HUES64 (cell line): ENCODE measurements at regions not wholly inside any gene's neighbourhood (a gene's known extent, or its start where the extent isn't known, plus 50 kb on each side); places are given as distances from the start of the nearest gene placed in this dataset.
A peak's percentile ranks its signal among the peaks of the same experiment; 100 is the strongest.
"Not testable (repeated sequence)": the region's sequence is repeated elsewhere in the genome, so short reads cannot be mapped to it uniquely, and the experiment has no call there.

Experiments used
- H3K27ac ChIP-seq: 2 replicates; pipeline ENCODE4 v1.7.0; 2013; ENCODE audit warnings: low read depth, low read length, inconsistent platforms
- H3K27me3 ChIP-seq: 2 replicates; pipeline ENCODE4 v1.6.1; 2013; ENCODE audit warnings: mild to moderate bottlenecking, low read length; ENCODE audit not compliant: insufficient read depth
- H3K36me3 ChIP-seq: 2 replicates; pipeline ENCODE4 v1.6.1; 2013; ENCODE audit warnings: mild to moderate bottlenecking, low read length; ENCODE audit not compliant: insufficient read depth
- H3K4me1 ChIP-seq: 2 replicates; pipeline ENCODE4 v1.6.1; 2013; ENCODE audit warnings: mild to moderate bottlenecking, low read length, moderate library complexity; ENCODE audit not compliant: insufficient read depth
- H3K4me3 ChIP-seq: 2 replicates; pipeline ENCODE4 v1.5.1; 2013; ENCODE audit warnings: mild to moderate bottlenecking, low read length, moderate library complexity
- H3K9ac ChIP-seq: 2 replicates; pipeline ENCODE4 v1.6.1; 2013; ENCODE audit warnings: mild to moderate bottlenecking, low read depth, low read length
- H3K9me3 ChIP-seq: 2 replicates; pipeline ENCODE4 v1.6.1; 2013; ENCODE audit warnings: low read depth, low read length; ENCODE audit not compliant: insufficient read depth
- WGBS: fragments of 150-250, 120-280 bp; methylation state at CpG from one replicate; pipeline ENCODE4 v1.1.7; 2013; ENCODE audit warnings: missing lambda C conversion rate; 5-methylcytosine and 5-hydroxymethylcytosine counted together

DNA sequence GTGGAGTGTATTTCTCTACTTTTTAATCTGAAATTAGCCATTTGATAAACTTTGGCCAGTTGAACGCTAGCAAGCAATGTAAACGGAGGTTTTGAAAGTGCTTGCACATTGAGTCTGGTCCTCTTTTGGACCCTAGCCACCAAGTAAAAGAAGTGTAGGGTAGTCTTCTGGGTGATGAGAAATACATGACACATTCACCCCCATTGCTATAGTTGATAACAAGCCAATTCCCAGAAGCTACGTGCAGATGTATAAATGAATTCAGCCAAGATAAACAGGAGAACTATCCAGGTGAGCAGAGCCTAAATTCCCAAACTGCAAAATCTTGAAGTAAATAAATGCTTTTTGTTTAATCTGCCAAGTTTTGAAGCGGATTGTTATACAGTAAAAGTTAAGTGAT is 965.4 kb upstream of the GRIA3 start:
- Histone ChIP-seq H3K9me3 (no peaks in the 10 kb centered on the region), H3K27me3 (no peaks in the 10 kb centered on the region), H3K36me3 (no peaks in the 10 kb centered on the region), H3K4me3 (no peak overlapping the region), H3K27ac (no peak overlapping the region), H3K9ac (no peak overlapping the region), H3K4me1 (peaks cover 21% of the 10 kb centered on the region)
- WGBS: 89% methylated on average over 4 of the region's 4 CpGs

DNA sequence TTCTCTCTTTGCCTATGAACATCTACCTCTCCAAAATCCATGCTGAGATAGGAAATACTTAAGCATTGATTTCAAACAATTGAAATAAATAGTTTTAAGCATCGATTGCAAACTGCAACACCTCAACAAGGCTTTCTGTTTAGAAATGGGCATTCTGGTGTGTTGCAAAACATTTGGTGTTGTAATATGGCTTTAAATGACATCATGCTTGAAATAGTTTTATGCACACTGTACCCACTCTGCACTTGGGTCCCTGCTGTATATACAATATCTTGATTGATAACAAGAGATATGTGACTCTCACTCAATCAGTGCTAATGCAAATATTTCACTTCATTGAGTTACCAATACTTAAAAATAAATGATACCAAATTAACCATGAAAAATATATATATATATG is 964.9 kb upstream of the GRIA3 start:
- Histone ChIP-seq H3K27ac (no peak overlapping the region), H3K4me3 (no peak overlapping the region), H3K27me3 (no peaks in the 10 kb centered on the region), H3K36me3 (no peaks in the 10 kb centered on the region), H3K4me1 (peaks cover 21% of the 10 kb centered on the region), H3K9me3 (no peaks in the 10 kb centered on the region), H3K9ac (no peak overlapping the region)
- WGBS: 100% methylated on average over 1 of the region's 1 CpG

DNA sequence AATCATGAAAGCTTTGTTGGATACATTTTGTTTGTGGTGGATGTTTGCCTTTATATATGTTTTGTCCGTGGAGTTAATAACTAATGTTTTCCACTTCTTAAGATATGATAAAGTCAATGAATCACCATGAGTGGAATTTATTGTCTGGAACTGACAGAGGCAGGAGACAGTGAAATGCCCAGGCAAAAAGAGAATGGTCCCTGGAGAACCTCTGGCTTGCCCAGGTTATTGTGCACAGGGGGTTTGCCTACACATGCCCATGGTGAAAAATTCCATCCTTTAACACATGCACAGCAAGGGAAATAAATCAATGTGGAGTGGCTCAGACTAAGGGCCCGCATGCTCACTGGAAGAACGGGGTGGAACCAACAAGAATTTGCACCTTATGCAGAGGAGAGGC is 964.3 kb upstream of the GRIA3 start:
- H3K4me1 ChIP-seq: peaks cover 21% of the 10 kb centered on the region
- H3K4me3 ChIP-seq: no peak overlapping the region
- WGBS: 81% methylated on average over 2 of the region's 3 CpGs
- no peaks in the 10 kb centered on the region for H3K27me3 ChIP-seq
- H3K27ac ChIP-seq: peak overlapping the region; percentile 93
- H3K36me3 ChIP-seq: peaks cover 2% of the 10 kb centered on the region; the same call in 1 of the 2 replicates
- no peaks in the 10 kb centered on the region for H3K9me3 ChIP-seq
- no peak overlapping the region; the same call in 1 of the 2 replicates for H3K9ac ChIP-seq

- H3K36me3 ChIP-seq: peaks cover 10% of the 10 kb centered on the region; the same call in 1 of the 2 replicates
- no peaks in the 10 kb centered on the region for H3K27me3 ChIP-seq
- H3K4me1 ChIP-seq: peaks cover 21% of the 10 kb centered on the region
- H3K4me3 ChIP-seq: peak overlapping the region; percentile 45
- peak overlapping the region; percentile 93 for H3K27ac ChIP-seq
- WGBS: 7% methylated on average over 3 of the region's 3 CpGs
- H3K9me3 ChIP-seq: no peaks in the 10 kb centered on the region
- peak overlapping the region; percentile 75 for H3K9ac ChIP-seq
Observed at GRCh38 chrX:122220644-122221373, 963.3 kb upstream of the GRIA3 start.

- 0% methylated on average over 2 of the region's 4 CpGs for whole genome bisulfite sequencing
- Histone ChIP-seq H3K4me3 (peak overlapping the region; percentile 45), H3K4me1 (peaks cover 21% of the 10 kb centered on the region), H3K27ac (peak overlapping the region; percentile 93), H3K9ac (peak overlapping the region; percentile 75), H3K36me3 (peaks cover 10% of the 10 kb centered on the region; the same call in 1 of the 2 replicates)
- not testable (repeated sequence) for H3K9me3 ChIP-seq, H3K27me3 ChIP-seq
Observed at GRCh38 chrX:122221810-122222209, 962.3 kb upstream of the GRIA3 start.

DNA sequence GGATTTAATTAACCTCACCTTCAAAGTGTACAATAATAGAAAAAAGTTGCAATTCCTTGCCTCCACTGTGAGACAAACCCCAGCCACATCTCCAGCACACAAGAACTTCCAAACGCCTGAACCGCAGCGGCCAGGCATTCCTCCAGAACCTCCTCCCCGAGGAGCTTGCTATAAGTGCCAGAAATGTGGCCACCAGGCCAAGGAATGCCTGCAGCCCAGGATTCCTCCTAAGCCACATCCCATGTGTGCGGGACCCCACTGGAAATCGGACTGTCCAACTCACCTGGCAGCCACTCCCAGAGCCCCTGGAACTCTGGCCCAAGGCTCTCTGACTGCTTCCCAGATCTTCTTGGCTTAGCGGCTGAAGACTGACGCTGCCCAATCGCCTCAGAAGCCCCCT is 959.9 kb upstream of the GRIA3 start:
- Histone ChIP-seq H3K4me1 (peaks cover 20% of the 10 kb centered on the region), H3K4me3 (peak overlapping the region; percentile 52), H3K36me3 (peaks cover 26% of the 10 kb centered on the region), H3K9ac (0 out of 2 replicates have a peak overlapping the region, but pooled peaks have one; percentile 50)
- H3K9me3 ChIP-seq, H3K27me3 ChIP-seq, H3K27ac ChIP-seq: not testable (repeated sequence)
- 2% methylated on average over 6 of the region's 9 CpGs for whole genome bisulfite sequencing

DNA sequence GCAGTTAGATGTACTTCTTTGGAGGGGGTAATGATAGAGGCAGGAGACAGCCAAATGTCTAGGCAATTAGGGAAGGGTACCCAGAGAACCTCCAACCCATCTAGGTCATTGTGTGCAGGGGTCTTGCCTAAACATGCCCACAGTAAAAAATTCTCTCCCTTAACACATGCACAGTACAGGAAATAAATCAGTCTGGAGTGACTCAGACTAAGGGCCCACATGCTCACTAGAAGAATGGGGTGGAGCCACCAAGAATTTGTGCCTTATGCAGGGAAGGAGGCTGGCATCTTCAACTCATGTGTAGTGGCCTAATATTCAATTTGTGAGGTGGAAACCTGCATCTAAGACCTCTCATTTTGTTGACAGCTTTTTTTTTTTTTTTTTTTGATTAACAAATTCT is 945.3 kb upstream of the GRIA3 start:
- Histone ChIP-seq H3K27me3 (no peaks in the 10 kb centered on the region), H3K9ac (no peak overlapping the region), H3K4me3 (no peak overlapping the region), H3K27ac (no peak overlapping the region), H3K36me3 (peaks cover 84% of the 10 kb centered on the region), H3K4me1 (0 out of 2 replicates have a peak, but pooled peaks cover 4% of the 10 kb centered on the region), H3K9me3 (no peaks in the 10 kb centered on the region)

- peaks cover 58% of the 10 kb centered on the region for H3K36me3 ChIP-seq
- no peak overlapping the region for H3K27ac ChIP-seq
- H3K4me1 ChIP-seq: 0 out of 2 replicates have a peak, but pooled peaks cover 1% of the 10 kb centered on the region
- H3K27me3 ChIP-seq: no peaks in the 10 kb centered on the region
- WGBS: 95% methylated on average over 3 of the region's 7 CpGs
- no peak overlapping the region for H3K4me3 ChIP-seq
- H3K9ac ChIP-seq: no peak overlapping the region
- H3K9me3 ChIP-seq: no peaks in the 10 kb centered on the region
Observed at GRCh38 chrX:122241959-122242358, 942.1 kb upstream of the GRIA3 start.

DNA sequence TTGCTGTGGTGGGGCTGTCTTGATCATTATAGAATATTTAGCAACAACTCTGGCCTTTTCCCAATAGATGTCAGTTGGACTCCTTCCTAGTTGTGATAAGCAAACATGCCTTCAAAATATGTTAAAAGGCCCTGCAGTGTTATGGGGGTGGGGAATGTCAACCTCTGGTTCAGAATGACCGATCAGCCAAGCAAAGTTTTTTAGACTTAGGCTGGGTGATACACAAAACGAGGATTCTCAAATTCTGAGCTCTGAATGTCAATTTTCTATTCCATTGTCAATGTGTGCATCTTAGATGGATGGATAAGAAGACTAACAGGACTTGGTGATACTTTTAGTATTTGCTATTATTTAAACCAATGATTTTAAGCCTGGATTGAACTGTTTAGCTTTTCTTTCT is 940.0 kb upstream of the GRIA3 start:
- Histone ChIP-seq H3K27ac (no peak overlapping the region; the same call in 1 of the 2 replicates), H3K4me1 (no peaks in the 10 kb centered on the region), H3K36me3 (peaks cover 37% of the 10 kb centered on the region), H3K9ac (no peak overlapping the region), H3K27me3 (no peaks in the 10 kb centered on the region), H3K4me3 (no peak overlapping the region), H3K9me3 (no peaks in the 10 kb centered on the region)
- WGBS: 93% methylated on average over 2 of the region's 2 CpGs

GRCh38 chrX:122245175-122245574 is 938.9 kb upstream of the GRIA3 start:
- Histone ChIP-seq H3K27me3 (no peaks in the 10 kb centered on the region), H3K4me3 (no peak overlapping the region), H3K27ac (no peak overlapping the region; the same call in 1 of the 2 replicates), H3K4me1 (no peaks in the 10 kb centered on the region), H3K36me3 (peaks cover 26% of the 10 kb centered on the region), H3K9me3 (no peaks in the 10 kb centered on the region), H3K9ac (no peak overlapping the region)

- Histone ChIP-seq H3K27ac (no peak overlapping the region), H3K9me3 (no peaks in the 10 kb centered on the region), H3K36me3 (peaks cover 19% of the 10 kb centered on the region), H3K27me3 (no peaks in the 10 kb centered on the region), H3K4me1 (no peaks in the 10 kb centered on the region), H3K9ac (no peak overlapping the region), H3K4me3 (no peak overlapping the region)
- WGBS: 78% methylated on average over 2 of the region's 2 CpGs
Observed at GRCh38 chrX:122245943-122246342, 938.1 kb upstream of the GRIA3 start.
